Testis (tissue), 2 donors: ENCODE measurements at regions not wholly inside any gene's neighbourhood (a gene's known extent, or its start where the extent isn't known, plus 50 kb on each side); places are given as distances from the start of the nearest gene placed in this dataset.

Source experiments
- DNase-seq: peaks from one replicate; pipeline ENCODE4 v3.0.0-alpha.2; 2019
- H3K27ac ChIP-seq, 2 donors: fragments of 200-600 bp; sonication (generic); one replicate each; pipeline ENCODE4 v1.5.1; 2019
- H3K27me3 ChIP-seq: fragments of 200-600 bp; sonication (generic); one replicate; pipeline ENCODE4 v1.5.1; 2019
- H3K36me3 ChIP-seq: fragments of 200-600 bp; sonication (generic); one replicate; pipeline ENCODE4 v1.5.1; 2017; ENCODE audit warnings: low read depth; ENCODE audit errors: missing control alignments
- H3K4me1 ChIP-seq: fragments of 200-600 bp; sonication (generic); one replicate; pipeline ENCODE4 v1.5.1; 2019
- H3K4me3 ChIP-seq, 2 donors: fragments of 200-600 bp; sonication (generic); one replicate each; pipeline ENCODE4 v1.5.1; 2017 to 2019
- H3K9me3 ChIP-seq: fragments of 200-600 bp; sonication (generic); one replicate; pipeline ENCODE4 v1.5.1; 2017
- POLR2A ChIP-seq: fragments of 450-650 bp; IDR thresholded peaks from one replicate; pipeline ENCODE4 v1.6.1; 2017; ENCODE audit warnings: antibody characterized with exemption, mild to moderate bottlenecking, moderate library complexity
- WGBS, 2 donors: methylation state at CpG; one replicate each; pipeline ENCODE4 v1.1.5; 2018; 5-methylcytosine and 5-hydroxymethylcytosine counted together
- intact Hi-C: fragments of 100-400 bp; cut with DNase I; formaldehyde crosslinking; loops from one replicate; pipeline ENCODE4 v1.15.1; 2023; ENCODE audit warnings: low total_unique reads
- TF ChIP-seq, protein P1 (sequence below), 3 experiments: fragments of 450-650 bp in 2 of 3; fragments of 200-600 bp in 1 of 3; sonication (generic) in 1 of 3; IDR thresholded peaks; one replicate each; pipeline ENCODE4 v1.5.1; 2016 to 2019; ENCODE audit warnings: antibody characterized with exemption in 3 of 3, mild to moderate bottlenecking in 2 of 3, moderate library complexity in 1 of 3

DNA sequence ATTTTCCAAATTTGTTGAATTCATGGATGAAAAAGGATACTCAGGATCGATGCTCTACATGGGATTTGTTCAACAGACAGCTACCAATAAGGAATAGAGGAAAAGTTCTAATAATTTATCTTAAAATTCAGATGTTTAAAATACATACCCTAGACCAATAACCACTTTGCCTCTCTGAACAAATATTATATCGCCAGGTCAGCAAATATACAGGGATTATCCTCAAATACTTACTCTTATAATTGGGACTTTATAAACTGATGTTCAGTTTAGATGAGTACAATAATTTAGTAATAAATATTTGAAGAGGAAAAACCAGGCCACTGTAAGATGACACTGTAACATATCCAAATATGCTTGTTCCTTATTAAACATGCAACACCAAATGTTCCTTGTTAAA, 268.7 kb downstream of the DOK5 start:
- H3K9me3 ChIP-seq, result no peaks in the 10 kb centered on the region
- intact Hi-C loops, result no loop called here
- H3K4me3 ChIP-seq, result no peak overlapping the region
- no peak for DNase-seq
- no peak overlapping the region for H3K27ac ChIP-seq
- TF ChIP-seq POLR2A, result no peak
- TF ChIP-seq, protein P1, sequence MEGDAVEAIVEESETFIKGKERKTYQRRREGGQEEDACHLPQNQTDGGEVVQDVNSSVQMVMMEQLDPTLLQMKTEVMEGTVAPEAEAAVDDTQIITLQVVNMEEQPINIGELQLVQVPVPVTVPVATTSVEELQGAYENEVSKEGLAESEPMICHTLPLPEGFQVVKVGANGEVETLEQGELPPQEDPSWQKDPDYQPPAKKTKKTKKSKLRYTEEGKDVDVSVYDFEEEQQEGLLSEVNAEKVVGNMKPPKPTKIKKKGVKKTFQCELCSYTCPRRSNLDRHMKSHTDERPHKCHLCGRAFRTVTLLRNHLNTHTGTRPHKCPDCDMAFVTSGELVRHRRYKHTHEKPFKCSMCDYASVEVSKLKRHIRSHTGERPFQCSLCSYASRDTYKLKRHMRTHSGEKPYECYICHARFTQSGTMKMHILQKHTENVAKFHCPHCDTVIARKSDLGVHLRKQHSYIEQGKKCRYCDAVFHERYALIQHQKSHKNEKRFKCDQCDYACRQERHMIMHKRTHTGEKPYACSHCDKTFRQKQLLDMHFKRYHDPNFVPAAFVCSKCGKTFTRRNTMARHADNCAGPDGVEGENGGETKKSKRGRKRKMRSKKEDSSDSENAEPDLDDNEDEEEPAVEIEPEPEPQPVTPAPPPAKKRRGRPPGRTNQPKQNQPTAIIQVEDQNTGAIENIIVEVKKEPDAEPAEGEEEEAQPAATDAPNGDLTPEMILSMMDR (IDR thresholded peaks at IDR 0.05), result no peak
- 90 to 96% methylated on average over 2 of the region's 2 CpGs for WGBS, 2 donors
- H3K27me3 ChIP-seq, result no peaks in the 10 kb centered on the region
- H3K36me3 ChIP-seq, result no peaks in the 10 kb centered on the region
- no peaks in the 10 kb centered on the region for H3K4me1 ChIP-seq

DNA sequence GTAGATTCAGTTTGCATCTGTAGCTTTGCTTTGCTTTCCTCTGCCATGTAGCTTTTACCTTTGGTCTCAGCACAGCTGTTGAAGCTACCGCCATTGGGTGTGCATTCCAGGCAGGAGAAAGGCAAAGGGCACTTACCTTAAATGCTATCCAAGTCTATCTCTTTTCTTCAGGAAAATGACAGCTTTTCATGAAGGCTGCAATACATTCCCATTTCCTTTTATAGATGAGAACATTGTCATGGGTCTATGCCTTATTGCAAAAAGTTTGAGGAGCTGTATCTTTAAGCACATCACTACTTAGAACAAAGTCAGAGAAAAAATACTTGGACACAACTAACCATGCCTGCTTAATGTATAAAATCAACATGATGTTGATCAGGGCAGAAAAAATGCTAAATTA, 266.8 kb downstream of the DOK5 start:
- Histone ChIP-seq H3K27ac (no peak overlapping the region), H3K4me3 (no peak overlapping the region), H3K9me3 (no peaks in the 10 kb centered on the region), H3K27me3 (no peaks in the 10 kb centered on the region), H3K4me1 (no peaks in the 10 kb centered on the region), H3K36me3 (no peaks in the 10 kb centered on the region)
- intact Hi-C loops, result no loop called here
- DNase-seq, result no peak
- TF ChIP-seq, protein P1 (IDR thresholded peaks at IDR 0.05), result no peak
- no peak for TF ChIP-seq POLR2A
- 86 to 100% methylated on average over 1 of the region's 1 CpG for WGBS, 2 donors

DNA sequence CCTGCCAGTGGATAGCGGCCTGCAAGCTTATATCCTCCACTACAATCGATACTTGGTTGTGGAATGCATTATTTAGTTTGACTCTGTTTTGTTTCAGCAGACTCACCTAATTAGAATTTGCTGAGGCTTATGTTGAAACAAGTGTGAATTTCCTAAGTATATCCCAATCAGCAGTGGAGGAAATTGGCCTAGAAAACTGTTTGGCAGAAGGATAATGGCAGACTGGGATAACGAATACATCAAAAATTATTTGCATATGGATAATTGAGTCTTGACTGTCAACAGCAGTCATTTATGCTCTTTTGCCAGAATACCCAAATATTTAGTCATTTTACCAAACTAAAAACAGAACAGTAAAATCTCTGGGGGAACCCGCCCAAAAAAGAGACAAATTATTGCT, 261.0 kb downstream of the DOK5 start:
- WGBS, 2 donors, result 92 to 93% methylated on average over 4 of the region's 4 CpGs
- TF ChIP-seq POLR2A, result no peak
- TF ChIP-seq, protein P1 (IDR thresholded peaks at IDR 0.05), result no peak
- Histone ChIP-seq H3K27me3 (no peaks in the 10 kb centered on the region), H3K36me3 (no peaks in the 10 kb centered on the region), H3K9me3 (no peaks in the 10 kb centered on the region), H3K4me3 (no peak overlapping the region), H3K4me1 (no peaks in the 10 kb centered on the region), H3K27ac (no peak overlapping the region)
- no peak for DNase-seq
- intact Hi-C loops, result no loop called here

DNA sequence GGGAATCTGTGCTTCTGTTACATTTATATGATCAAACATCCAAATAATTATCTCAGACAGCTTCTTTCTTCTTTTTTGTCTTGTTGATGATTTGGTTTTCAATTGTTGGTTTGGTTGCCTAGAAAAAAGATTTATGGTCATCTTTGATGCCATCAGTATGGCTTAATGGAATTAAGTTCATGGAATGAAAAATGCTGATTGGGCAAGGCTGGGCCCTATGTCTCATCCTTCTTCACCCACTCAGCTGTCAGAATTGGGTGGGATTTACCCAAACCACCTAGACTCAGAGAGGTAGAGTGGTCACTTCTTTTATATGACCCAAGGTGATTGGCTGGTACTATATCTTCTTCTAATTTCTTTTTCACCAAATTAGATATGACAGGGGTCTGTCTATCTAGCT, 258.3 kb downstream of the DOK5 start:
- no peak overlapping the region for H3K27ac ChIP-seq
- H3K4me3 ChIP-seq, result no peak overlapping the region
- intact Hi-C loops, result no loop called here
- no peak for TF ChIP-seq POLR2A
- TF ChIP-seq, protein P1 (IDR thresholded peaks at IDR 0.05), result no peak
- no peaks in the 10 kb centered on the region for H3K27me3 ChIP-seq
- H3K4me1 ChIP-seq, result no peaks in the 10 kb centered on the region
- no peak for DNase-seq
- H3K36me3 ChIP-seq, result no peaks in the 10 kb centered on the region
- no peaks in the 10 kb centered on the region for H3K9me3 ChIP-seq

DNA sequence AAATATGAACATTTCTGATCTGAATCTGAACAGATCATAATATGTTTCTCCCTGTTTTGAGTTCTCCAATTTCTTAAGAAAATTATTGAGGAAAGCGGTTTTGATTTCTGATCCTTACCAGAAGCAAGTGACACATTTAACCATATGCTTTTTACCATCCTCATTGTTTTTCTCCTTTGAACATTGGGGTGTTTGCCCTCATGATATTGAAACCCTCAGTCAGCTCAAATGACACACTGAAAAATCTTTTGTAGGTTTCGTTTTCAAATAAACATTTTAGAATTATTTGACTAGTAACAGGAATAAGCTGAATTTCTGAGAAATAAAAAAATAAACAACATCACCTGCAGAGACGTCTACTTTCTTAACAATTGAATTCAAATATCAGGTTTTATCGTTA, 252.1 kb downstream of the DOK5 start:
- TF ChIP-seq POLR2A, result no peak
- TF ChIP-seq, protein P1 (IDR thresholded peaks at IDR 0.05), result no peak
- H3K27ac ChIP-seq, result no peak overlapping the region
- no peak overlapping the region for H3K4me3 ChIP-seq
- no peak for DNase-seq
- H3K27me3 ChIP-seq, result no peaks in the 10 kb centered on the region
- intact Hi-C loops, result no loop called here
- H3K4me1 ChIP-seq, result no peaks in the 10 kb centered on the region
- no peaks in the 10 kb centered on the region for H3K36me3 ChIP-seq
- H3K9me3 ChIP-seq, result no peaks in the 10 kb centered on the region
- 84 to 87% methylated on average over 4 of the region's 4 CpGs for WGBS, 2 donors
